LNCaP clone FGC (cell line): ENCODE measurements at regions not wholly inside any gene's neighbourhood (a gene's known extent, or its start where the extent isn't known, plus 50 kb on each side); places are given as distances from the start of the nearest gene placed in this dataset.
"Not testable (repeated sequence)": the region's sequence is repeated elsewhere in the genome, so short reads cannot be mapped to it uniquely, and the experiment has no call there.

ENCODE experiments used
- DNase-seq: peaks from one replicate; pipeline ENCODE4 v3.0.0-alpha.2; 2011; ENCODE audit warnings: low read depth
- H3K4me3 ChIP-seq: 2 replicates; pipeline ENCODE4 v1.5.1; 2011; ENCODE audit warnings: mild to moderate bottlenecking, low read depth, low read length, control low read depth
- TF ChIP-seq, protein P1 (sequence below): IDR thresholded peaks from 2 replicates; pipeline ENCODE4 v1.5.1; 2012; ENCODE audit warnings: mild to moderate bottlenecking; ENCODE audit not compliant: control insufficient read depth, insufficient read depth; ENCODE audit errors: extremely low read depth

DNA sequence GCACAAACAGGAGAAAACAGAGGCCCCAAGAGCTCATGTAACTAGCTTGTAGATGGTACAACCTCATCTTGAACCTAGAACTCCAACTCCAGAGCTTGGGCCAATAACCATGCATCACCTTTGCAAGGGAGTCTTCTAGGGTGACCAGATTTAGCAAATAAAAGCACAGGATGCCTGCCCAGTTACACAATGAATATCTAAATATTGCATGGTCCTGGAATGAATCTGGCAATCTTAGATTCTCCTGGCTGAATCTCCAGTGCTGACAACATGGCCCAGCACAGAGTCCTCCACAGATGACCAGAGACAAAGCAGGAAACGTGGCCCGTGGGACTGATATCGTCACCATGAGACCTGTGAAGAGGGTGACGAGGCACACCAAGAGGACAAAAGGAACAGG, 494.1 kb downstream of the PREX1 start:
- TF ChIP-seq, protein P1, sequence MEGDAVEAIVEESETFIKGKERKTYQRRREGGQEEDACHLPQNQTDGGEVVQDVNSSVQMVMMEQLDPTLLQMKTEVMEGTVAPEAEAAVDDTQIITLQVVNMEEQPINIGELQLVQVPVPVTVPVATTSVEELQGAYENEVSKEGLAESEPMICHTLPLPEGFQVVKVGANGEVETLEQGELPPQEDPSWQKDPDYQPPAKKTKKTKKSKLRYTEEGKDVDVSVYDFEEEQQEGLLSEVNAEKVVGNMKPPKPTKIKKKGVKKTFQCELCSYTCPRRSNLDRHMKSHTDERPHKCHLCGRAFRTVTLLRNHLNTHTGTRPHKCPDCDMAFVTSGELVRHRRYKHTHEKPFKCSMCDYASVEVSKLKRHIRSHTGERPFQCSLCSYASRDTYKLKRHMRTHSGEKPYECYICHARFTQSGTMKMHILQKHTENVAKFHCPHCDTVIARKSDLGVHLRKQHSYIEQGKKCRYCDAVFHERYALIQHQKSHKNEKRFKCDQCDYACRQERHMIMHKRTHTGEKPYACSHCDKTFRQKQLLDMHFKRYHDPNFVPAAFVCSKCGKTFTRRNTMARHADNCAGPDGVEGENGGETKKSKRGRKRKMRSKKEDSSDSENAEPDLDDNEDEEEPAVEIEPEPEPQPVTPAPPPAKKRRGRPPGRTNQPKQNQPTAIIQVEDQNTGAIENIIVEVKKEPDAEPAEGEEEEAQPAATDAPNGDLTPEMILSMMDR: no peak

GRCh38 chr20:48332555-48332954, 495.2 kb downstream of the PREX1 start:
- TF ChIP-seq, protein P1: no peak
- no peak overlapping the region for H3K4me3 ChIP-seq
- DNase-seq: no peak

More for the DNA sequence above, 494.1 kb downstream of the PREX1 start:
- no peak overlapping the region for H3K4me3 ChIP-seq
- DNase-seq: no peak

GRCh38 chr20:48331518-48332286, 496.1 kb downstream of the PREX1 start:
- TF ChIP-seq, protein P1: no peak
- no peak overlapping the region for H3K4me3 ChIP-seq
- no peak for DNase-seq

GRCh38 chr20:48329676-48330664, 497.8 kb downstream of the PREX1 start:
- H3K4me3 ChIP-seq: no peak overlapping the region
- TF ChIP-seq, protein P1: 0 out of 2 replicates have a peak, but pooled peaks have one; percentile 20
- no peak for DNase-seq

DNA sequence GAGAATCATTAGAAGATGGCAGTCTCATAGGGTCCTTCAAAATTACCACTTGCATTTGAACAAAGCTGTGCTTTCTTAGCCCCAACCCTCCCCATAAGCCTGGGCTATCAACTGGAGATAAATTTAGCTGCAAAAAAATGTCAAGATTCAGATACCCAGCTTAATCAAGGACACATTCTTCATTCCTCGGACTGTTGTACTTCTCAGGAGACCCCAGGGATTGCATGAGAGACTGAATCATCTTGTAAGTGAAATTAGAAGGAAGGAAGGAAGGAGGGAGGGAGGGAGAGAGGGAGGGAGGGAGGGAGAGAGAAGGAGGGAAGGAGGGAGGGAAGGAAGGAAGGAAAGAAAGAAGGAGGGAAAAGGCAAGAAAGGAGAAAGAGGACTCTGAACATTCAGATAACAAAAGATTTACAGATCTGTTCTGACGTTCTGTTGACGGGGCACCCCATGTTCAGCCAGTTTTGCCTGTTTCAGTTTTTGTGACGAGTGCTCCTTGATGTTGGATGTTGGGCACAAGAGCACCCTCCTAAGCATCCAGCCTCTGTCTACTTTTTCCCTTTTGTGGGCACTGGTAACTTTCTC, 498.7 kb downstream of the PREX1 start:
- H3K4me3 ChIP-seq: no peak overlapping the region
- TF ChIP-seq, protein P1: no peak
- DNase-seq: no peak

DNA sequence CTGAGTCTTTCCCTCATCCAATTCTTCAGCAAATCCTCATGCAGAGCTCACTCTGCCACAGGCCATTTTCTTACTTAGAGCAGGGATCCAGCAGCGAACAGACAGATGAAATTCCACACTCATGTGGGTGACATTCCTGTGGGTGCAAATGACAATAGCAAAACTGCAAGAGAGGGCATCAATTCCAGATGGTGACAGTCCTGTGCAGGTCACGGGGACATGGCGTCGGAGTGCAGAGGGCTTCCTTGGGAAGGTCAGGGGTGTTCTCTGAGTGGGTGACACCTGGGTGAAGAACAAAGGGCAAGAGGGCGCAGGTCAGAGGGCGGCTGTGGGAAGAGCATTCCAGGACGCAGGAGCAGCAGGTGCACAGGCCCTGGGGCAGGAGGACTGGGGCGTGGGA, 500.0 kb downstream of the PREX1 start:
- H3K4me3 ChIP-seq, DNase-seq: not testable (repeated sequence)

GRCh38 chr20:48326868-48327267, 500.9 kb downstream of the PREX1 start:
- TF ChIP-seq, protein P1: no peak
- no peak overlapping the region for H3K4me3 ChIP-seq
- DNase-seq: no peak
